HG03442 (cell line): ENCODE measurements at regions not wholly inside any gene's neighbourhood (a gene's known extent, or its start where the extent isn't known, plus 50 kb on each side); places are given as distances from the start of the nearest gene placed in this dataset.

Source experiments
- ATAC-seq: cut with Tn5 transposase; IDR thresholded peaks from one replicate; pipeline ENCODE4 v1.9.1; 2021; ENCODE audit warnings: mild to moderate bottlenecking, moderate library complexity; ENCODE audit not compliant: unreplicated experiment

GRCh38 chr12:90061809-90062208, 353.2 kb upstream of the ATP2B1 start:
- no peak for ATAC-seq

GRCh38 chr12:90060031-90060430, 351.4 kb upstream of the ATP2B1 start:
- ATAC-seq, result no peak

GRCh38 chr12:90058704-90059103, 350.1 kb upstream of the ATP2B1 start:
- ATAC-seq, result no peak

GRCh38 chr12:90055071-90055470, 346.4 kb upstream of the ATP2B1 start:
- ATAC-seq, result no peak

GRCh38 chr12:90048918-90049317, 340.3 kb upstream of the ATP2B1 start:
- no peak for ATAC-seq

- no peak for ATAC-seq
Observed at GRCh38 chr12:90045559-90045958, 336.9 kb upstream of the ATP2B1 start.

- no peak for ATAC-seq
Observed at GRCh38 chr12:90044069-90044468, 335.4 kb upstream of the ATP2B1 start.

- ATAC-seq, result no peak
Observed at GRCh38 chr12:90042920-90043641, 334.4 kb upstream of the ATP2B1 start.

- ATAC-seq, result no peak
Observed at GRCh38 chr12:90038289-90038688, 329.7 kb upstream of the ATP2B1 start.

GRCh38 chr12:90037740-90038139, 329.1 kb upstream of the ATP2B1 start:
- ATAC-seq, result no peak

GRCh38 chr12:90036637-90037036, 328.0 kb upstream of the ATP2B1 start:
- no peak for ATAC-seq

GRCh38 chr12:90030726-90031125, 322.1 kb upstream of the ATP2B1 start:
- ATAC-seq, result no peak

GRCh38 chr12:90029317-90029716, 320.7 kb upstream of the ATP2B1 start:
- no peak for ATAC-seq

- no peak for ATAC-seq
Observed at GRCh38 chr12:90028635-90029051, 320.0 kb upstream of the ATP2B1 start.

GRCh38 chr12:90027889-90028634, 319.4 kb upstream of the ATP2B1 start:
- no peak for ATAC-seq

GRCh38 chr12:90027041-90027440, 318.4 kb upstream of the ATP2B1 start:
- no peak for ATAC-seq

GRCh38 chr12:90026516-90026915, 317.9 kb upstream of the ATP2B1 start:
- no peak for ATAC-seq

GRCh38 chr12:90024262-90024661, 315.6 kb upstream of the ATP2B1 start:
- ATAC-seq, result no peak

- no peak for ATAC-seq
Observed at GRCh38 chr12:90023207-90023900, 314.7 kb upstream of the ATP2B1 start.

GRCh38 chr12:90021795-90022440, 313.3 kb upstream of the ATP2B1 start:
- ATAC-seq, result no peak

GRCh38 chr12:90020881-90021280, 312.2 kb upstream of the ATP2B1 start:
- no peak for ATAC-seq
